GM18517 (cell line): ENCODE measurements at regions not wholly inside any gene's neighbourhood (a gene's known extent, or its start where the extent isn't known, plus 50 kb on each side); places are given as distances from the start of the nearest gene placed in this dataset.

ENCODE experiments used
- ATAC-seq: cut with Tn5 transposase; IDR thresholded peaks from one replicate; pipeline ENCODE4 v1.9.1; 2021; ENCODE audit warnings: mild to moderate bottlenecking, moderate library complexity; ENCODE audit not compliant: unreplicated experiment

GRCh38 chr18:76255070-76255683, 239.9 kb downstream of the ZNF516 start:
- ATAC-seq: no peak

GRCh38 chr18:76252880-76253279, 242.2 kb downstream of the ZNF516 start:
- no peak for ATAC-seq

- ATAC-seq: no peak
Measured at GRCh38 chr18:76252139-76252538, 242.9 kb downstream of the ZNF516 start.

GRCh38 chr18:76251691-76252090, 243.4 kb downstream of the ZNF516 start:
- no peak for ATAC-seq

GRCh38 chr18:76246590-76246989, 248.5 kb downstream of the ZNF516 start:
- ATAC-seq: no peak

- no peak for ATAC-seq
Measured at GRCh38 chr18:76234676-76235060, 260.4 kb downstream of the ZNF516 start.

- no peak for ATAC-seq
Measured at GRCh38 chr18:76233876-76234675, 261.0 kb downstream of the ZNF516 start.

GRCh38 chr18:76233406-76233805, 261.6 kb downstream of the ZNF516 start:
- ATAC-seq: no peak

- ATAC-seq: no peak
Measured at GRCh38 chr18:76232779-76233178, 262.3 kb downstream of the ZNF516 start.

- ATAC-seq: no peak
Measured at GRCh38 chr18:76232010-76232409, 263.0 kb downstream of the ZNF516 start.

- no peak for ATAC-seq
Measured at GRCh38 chr18:76231402-76231801, 263.6 kb downstream of the ZNF516 start.

GRCh38 chr18:76230791-76231190, 264.3 kb downstream of the ZNF516 start:
- ATAC-seq: no peak

- ATAC-seq: no peak
Measured at GRCh38 chr18:76228716-76229115, 266.3 kb downstream of the ZNF516 start.

GRCh38 chr18:76227759-76228158, 267.3 kb downstream of the ZNF516 start:
- ATAC-seq: no peak

GRCh38 chr18:76223403-76223802, 271.6 kb downstream of the ZNF516 start:
- no peak for ATAC-seq

GRCh38 chr18:76219023-76219422, 276.0 kb downstream of the ZNF516 start:
- no peak for ATAC-seq

- no peak for ATAC-seq
Measured at GRCh38 chr18:76216096-76216495, 278.9 kb downstream of the ZNF516 start.

- no peak for ATAC-seq
Measured at GRCh38 chr18:76213991-76214390, 281.1 kb downstream of the ZNF516 start.

- ATAC-seq: no peak
Measured at GRCh38 chr18:76212960-76213359, 282.1 kb downstream of the ZNF516 start.

- ATAC-seq: no peak
Measured at GRCh38 chr18:76209597-76209996, 285.4 kb downstream of the ZNF516 start.

GRCh38 chr18:76208678-76209306, 286.2 kb downstream of the ZNF516 start:
- ATAC-seq: no peak

- no peak for ATAC-seq
Measured at GRCh38 chr18:76205906-76206305, 289.1 kb downstream of the ZNF516 start.
